Mesenteric fat pad (tissue), 1 donor: ENCODE measurements at regions not wholly inside any gene's neighbourhood (a gene's known extent, or its start where the extent isn't known, plus 50 kb on each side); places are given as distances from the start of the nearest gene placed in this dataset.
"Not testable (repeated sequence)": the region's sequence is repeated elsewhere in the genome, so short reads cannot be mapped to it uniquely, and the experiment has no call there.

Source experiments
- DNase-seq: peaks from one replicate; pipeline ENCODE4 v3.0.0-alpha.2; 2020; ENCODE audit warnings: low spot score
- donor health status: DM: yes; HTN: yes; CAD: no.

- peak; percentile 2 for DNase-seq
These were observed 51.6 kb downstream of the RESF1 start for GRCh38 chr12:32010631-32011336.

- no peak for DNase-seq
These were observed 53.1 kb downstream of the RESF1 start for GRCh38 chr12:32012249-32012785.

- DNase-seq: no peak
These were observed 55.8 kb downstream of the RESF1 start for GRCh38 chr12:32015036-32015435.

- peak; percentile 5 for DNase-seq
These were observed 57.7 kb downstream of the RESF1 start for GRCh38 chr12:32016680-32017482.

DNA sequence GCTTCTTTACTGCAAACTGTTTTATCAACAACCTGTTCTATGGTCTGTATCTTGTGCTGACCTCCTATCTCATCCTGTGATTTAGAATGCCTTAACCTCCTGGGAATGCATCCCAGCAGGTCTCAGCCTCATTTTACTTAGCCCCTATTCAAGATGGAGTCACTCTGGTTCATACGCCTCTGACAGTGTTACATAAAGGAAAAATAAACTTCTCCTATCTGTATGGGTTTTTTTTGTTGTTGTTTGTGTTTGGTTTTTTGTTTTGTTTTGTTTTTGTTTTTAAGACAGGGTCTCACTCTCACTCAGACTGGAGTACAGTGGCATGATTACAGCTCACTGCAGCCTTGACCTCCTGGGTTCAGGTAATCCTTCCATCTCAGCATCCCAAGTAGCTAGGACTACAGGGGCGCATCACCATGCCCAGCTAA, 62.1 kb downstream of the RESF1 start:
- no peak for DNase-seq

GRCh38 chr12:32022387-32022786, 63.2 kb downstream of the RESF1 start:
- DNase-seq: not testable (repeated sequence)

- peak; percentile 4 for DNase-seq
These were observed 64.6 kb downstream of the RESF1 start for GRCh38 chr12:32023861-32024260.

- peak; percentile 5 for DNase-seq
These were observed 65.8 kb downstream of the RESF1 start for GRCh38 chr12:32024884-32025592.

DNA sequence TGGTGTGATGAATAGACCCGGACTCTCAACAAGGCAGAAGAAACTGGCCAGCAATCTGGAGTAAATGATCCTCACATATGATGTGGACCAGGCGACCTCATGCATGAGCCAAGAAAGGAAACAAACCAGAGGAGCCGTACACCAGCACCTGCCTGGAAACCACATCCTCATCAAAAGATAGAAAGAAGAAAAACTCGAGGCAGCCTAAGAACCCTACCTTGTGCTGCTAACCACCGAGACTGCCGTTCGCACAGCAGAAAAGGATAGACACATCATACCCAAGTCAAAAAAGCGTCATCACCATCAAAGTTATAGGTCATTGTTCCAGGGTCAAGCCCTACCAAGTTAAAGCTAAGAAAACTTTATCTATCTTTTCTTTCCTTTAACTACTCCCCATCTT, 66.7 kb downstream of the RESF1 start:
- peak; percentile 22 for DNase-seq

GRCh38 chr12:32027684-32028365, 68.6 kb downstream of the RESF1 start:
- peak; percentile 16 for DNase-seq

- peak; percentile 33 for DNase-seq
These were observed 70.9 kb downstream of the RESF1 start for GRCh38 chr12:32030151-32030550.

DNA sequence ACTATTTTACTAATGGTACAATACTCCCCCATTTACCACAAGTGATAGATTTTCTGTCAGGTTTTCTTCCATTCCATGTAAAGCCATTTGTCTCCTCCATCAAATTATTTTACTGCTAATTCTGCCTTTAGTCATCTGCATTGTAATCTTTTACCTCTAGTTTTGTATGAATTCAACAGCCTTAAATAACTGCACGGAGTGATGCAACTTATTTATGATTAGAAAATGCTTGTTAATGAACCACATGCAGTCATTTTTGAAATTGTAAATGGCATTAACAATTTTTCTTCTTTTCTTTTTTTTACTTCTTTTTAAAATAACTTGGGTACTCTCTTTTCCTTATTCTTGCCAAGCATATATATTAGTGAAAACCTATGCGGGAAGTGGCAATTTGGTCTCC, 71.5 kb downstream of the RESF1 start:
- no peak for DNase-seq

DNA sequence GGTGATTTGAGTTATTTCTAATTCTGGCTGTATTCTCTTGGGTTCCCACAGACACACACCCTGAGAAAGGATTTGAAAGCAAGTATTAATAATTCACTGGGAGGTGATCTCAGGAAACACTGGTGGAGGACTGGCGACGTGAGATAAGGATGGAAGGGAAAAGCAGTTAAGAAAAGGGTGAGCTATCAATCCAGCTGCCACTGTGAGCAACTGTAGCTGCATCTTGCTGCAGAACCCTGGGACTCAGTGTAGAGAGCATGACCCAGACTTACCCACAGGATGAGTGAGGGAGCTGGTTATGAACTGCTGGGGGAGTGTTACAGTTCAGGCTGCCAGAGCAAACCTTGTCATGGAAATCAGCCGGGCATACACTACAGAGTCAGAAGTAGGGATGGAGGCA, 71.9 kb downstream of the RESF1 start:
- DNase-seq: peak; percentile 43

DNA sequence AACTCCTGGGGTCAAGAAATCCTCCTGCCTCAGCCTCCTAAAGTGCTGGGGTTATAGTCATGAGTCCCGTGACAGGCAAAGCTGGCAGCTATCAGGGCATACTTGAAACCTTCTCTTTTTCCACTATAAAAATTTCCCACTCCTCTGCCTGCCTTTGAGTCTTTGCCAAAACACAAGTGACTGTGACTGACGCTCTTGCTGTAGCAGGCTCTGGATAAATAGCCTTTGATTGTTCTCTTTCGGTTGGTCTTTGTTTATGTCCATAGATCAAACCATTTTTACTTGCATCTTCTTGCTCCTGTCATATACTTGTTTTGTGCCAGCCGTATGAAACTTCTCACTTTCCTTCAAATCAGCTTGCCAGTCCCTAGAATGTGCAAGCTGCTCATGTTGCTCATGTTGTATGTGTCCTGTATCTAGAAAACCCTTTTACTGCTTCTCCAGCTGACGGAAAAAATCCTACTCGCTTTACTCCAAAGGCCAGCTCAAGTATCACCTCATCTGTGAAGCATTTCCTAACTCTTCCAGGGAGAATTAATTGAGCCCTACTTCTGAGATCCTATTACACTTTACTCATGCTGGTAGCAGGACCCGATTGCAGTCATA, 73.1 kb downstream of the RESF1 start:
- DNase-seq: no peak

DNA sequence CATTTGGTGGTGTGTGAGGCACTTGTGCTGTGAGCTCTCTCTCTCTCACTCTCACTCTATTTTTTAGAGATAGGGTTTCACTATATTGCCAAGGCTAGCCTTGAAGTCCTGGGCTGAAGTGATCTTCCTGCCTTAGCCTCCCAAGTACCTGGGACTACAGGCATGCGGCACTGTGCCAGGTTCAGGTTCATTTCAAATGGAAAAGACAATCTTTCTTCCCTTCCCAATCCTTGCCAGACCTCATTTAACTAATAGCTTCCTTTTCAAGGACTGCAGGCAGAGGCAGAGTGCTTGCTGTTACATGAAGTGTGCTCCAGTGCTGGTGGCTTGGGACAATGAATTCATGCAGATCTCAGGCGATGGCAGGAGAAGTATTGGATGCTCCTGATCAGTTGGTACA, 73.2 kb upstream of the BICD1 start:
- DNase-seq: peak; percentile 33

- DNase-seq: no peak
These were observed 72.6 kb upstream of the BICD1 start for GRCh38 chr12:32034045-32034444.

DNA sequence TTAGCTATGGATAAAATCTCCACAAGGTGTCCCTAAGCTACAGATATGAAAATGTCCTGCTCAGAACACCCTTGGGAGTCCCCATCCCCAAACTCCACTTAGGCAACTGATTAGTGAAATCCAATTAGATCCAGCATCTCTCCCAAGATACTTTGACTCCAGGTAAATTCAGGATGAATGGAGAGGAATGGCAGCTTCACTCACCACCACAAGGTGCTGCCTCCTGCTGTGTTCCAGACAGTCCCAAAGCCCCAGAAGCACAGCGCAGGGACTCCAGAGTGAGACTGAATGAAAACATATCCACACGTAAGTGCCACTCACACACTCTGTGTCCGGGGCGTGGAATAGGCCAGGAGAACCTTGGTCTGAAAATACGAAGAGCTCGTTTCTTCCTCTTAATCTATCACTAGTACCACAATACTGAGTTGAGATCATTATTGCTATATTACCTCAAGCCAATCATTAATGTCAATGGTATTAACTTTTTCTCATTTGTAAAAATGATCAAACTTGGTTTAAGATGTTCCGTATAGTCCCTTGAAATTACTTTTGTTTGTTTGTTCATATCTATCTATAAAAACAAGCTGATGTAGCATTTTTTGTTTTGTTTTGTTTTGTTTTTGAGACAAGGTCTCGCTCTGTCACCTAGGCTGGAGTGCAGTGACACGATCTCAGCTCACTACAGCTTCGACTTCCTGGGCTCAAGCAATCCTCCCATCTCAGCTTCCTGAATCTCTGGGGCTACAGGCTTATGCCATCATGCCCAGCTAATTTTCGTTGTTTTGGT, 70.0 kb upstream of the BICD1 start:
- peak; percentile 49 for DNase-seq

GRCh38 chr12:32039347-32039746, 67.3 kb upstream of the BICD1 start:
- peak; percentile 37 for DNase-seq

DNA sequence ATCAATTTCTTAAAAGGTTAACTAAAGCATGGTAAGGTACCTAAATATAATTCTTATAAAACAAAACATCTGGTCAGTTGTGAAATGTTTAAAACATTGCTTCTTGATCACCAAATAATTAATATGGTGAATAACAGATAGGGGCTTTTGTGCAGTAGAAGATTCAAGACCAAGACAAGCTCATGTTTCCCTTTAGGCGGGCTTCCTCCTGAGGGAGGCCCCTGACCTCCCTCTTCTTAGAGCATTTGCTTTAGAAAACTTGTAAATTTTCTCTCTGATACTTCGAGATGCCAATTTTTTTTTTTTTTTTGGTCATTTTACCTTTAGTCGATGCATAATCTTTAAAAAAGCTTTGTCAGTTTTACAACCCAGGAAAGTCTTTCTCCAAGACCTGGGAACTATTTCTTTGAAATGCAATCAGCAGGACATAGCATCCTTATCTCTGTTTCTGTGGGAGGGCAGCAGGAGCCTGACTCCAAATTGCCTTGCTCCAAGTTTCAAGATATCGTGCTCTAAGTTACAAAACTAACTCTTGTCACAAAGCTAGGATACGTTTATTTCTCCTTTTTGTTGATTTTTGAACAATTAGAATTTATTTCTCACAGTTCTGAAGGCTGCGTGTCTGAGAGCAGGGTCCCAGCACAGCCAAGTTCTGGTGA, 66.6 kb upstream of the BICD1 start:
- peak; percentile 14 for DNase-seq
